ENCODE measurements at regions not wholly inside any gene's neighbourhood (a gene's known extent, or its start where the extent isn't known, plus 50 kb on each side); places are given as distances from the start of the nearest gene placed in this dataset.

DNA sequence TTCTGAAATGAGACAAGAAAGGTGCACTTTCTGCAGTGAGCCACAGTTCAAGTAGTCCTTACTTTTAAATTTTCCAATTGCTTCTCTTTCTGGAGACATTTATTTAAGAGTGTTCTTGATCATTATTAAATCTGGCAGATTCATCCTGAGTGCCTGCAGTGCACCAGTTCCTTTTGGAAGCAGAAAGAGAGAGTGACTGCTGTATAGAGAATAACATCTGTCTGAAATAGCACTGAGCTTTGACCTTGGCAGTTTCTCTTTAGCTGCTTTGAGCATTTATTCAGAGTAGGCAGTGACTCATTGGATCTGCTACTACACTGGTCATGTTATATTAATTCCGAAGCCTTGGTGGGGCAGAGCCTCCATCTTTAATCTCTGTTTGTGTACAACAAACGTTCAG, 1373.7 kb downstream of the PCDH9 start:
- DNase-seq (ENCODE audit: low spot score) = no peak
- no peaks in the 10 kb centered on the region for H3K9me3 ChIP-seq (ENCODE audit: control insufficient read depth in 4 of 4, low read length in 3 of 4)
- no peak overlapping the region for H3K27ac ChIP-seq (ENCODE audit: low read depth in 1 of 2, low read length in 2 of 2)
- TF ChIP-seq RAD21 (IDR thresholded peaks at IDR 0.05) (no peak), SP1 (IDR thresholded peaks at IDR 0.05) (no peak), RXRA (IDR thresholded peaks at IDR 0.05) (no peak), GABPA (IDR thresholded peaks at IDR 0.05 in 1 of 2, conservative IDR thresholded peaks at IDR 0.05 in 1 of 2) (no peak), FOXA1 (IDR thresholded peaks at IDR 0.05) (no peak), EGR1 (IDR thresholded peaks at IDR 0.05; ENCODE audit: low read depth in 2 of 2) (no peak), NR2F2 (IDR thresholded peaks at IDR 0.05) (no peak), FOXA2 (IDR thresholded peaks at IDR 0.05) (no peak)
- TF ChIP-seq, protein P1, sequence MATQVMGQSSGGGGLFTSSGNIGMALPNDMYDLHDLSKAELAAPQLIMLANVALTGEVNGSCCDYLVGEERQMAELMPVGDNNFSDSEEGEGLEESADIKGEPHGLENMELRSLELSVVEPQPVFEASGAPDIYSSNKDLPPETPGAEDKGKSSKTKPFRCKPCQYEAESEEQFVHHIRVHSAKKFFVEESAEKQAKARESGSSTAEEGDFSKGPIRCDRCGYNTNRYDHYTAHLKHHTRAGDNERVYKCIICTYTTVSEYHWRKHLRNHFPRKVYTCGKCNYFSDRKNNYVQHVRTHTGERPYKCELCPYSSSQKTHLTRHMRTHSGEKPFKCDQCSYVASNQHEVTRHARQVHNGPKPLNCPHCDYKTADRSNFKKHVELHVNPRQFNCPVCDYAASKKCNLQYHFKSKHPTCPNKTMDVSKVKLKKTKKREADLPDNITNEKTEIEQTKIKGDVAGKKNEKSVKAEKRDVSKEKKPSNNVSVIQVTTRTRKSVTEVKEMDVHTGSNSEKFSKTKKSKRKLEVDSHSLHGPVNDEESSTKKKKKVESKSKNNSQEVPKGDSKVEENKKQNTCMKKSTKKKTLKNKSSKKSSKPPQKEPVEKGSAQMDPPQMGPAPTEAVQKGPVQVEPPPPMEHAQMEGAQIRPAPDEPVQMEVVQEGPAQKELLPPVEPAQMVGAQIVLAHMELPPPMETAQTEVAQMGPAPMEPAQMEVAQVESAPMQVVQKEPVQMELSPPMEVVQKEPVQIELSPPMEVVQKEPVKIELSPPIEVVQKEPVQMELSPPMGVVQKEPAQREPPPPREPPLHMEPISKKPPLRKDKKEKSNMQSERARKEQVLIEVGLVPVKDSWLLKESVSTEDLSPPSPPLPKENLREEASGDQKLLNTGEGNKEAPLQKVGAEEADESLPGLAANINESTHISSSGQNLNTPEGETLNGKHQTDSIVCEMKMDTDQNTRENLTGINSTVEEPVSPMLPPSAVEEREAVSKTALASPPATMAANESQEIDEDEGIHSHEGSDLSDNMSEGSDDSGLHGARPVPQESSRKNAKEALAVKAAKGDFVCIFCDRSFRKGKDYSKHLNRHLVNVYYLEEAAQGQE (IDR thresholded peaks at IDR 0.05) = no peak
- TF ChIP-seq, protein P2, sequence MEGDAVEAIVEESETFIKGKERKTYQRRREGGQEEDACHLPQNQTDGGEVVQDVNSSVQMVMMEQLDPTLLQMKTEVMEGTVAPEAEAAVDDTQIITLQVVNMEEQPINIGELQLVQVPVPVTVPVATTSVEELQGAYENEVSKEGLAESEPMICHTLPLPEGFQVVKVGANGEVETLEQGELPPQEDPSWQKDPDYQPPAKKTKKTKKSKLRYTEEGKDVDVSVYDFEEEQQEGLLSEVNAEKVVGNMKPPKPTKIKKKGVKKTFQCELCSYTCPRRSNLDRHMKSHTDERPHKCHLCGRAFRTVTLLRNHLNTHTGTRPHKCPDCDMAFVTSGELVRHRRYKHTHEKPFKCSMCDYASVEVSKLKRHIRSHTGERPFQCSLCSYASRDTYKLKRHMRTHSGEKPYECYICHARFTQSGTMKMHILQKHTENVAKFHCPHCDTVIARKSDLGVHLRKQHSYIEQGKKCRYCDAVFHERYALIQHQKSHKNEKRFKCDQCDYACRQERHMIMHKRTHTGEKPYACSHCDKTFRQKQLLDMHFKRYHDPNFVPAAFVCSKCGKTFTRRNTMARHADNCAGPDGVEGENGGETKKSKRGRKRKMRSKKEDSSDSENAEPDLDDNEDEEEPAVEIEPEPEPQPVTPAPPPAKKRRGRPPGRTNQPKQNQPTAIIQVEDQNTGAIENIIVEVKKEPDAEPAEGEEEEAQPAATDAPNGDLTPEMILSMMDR (IDR thresholded peaks at IDR 0.05; ENCODE audit: low read depth, low read length, missing input control) = no peak
- TF ChIP-seq, protein P3, sequence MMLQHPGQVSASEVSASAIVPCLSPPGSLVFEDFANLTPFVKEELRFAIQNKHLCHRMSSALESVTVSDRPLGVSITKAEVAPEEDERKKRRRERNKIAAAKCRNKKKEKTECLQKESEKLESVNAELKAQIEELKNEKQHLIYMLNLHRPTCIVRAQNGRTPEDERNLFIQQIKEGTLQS (IDR thresholded peaks at IDR 0.05) = no peak
- TF ChIP-seq, protein P4, sequence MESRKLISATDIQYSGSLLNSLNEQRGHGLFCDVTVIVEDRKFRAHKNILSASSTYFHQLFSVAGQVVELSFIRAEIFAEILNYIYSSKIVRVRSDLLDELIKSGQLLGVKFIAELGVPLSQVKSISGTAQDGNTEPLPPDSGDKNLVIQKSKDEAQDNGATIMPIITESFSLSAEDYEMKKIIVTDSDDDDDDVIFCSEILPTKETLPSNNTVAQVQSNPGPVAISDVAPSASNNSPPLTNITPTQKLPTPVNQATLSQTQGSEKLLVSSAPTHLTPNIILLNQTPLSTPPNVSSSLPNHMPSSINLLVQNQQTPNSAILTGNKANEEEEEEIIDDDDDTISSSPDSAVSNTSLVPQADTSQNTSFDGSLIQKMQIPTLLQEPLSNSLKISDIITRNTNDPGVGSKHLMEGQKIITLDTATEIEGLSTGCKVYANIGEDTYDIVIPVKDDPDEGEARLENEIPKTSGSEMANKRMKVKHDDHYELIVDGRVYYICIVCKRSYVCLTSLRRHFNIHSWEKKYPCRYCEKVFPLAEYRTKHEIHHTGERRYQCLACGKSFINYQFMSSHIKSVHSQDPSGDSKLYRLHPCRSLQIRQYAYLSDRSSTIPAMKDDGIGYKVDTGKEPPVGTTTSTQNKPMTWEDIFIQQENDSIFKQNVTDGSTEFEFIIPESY (IDR thresholded peaks at IDR 0.05) = no peak
- no peaks in the 10 kb centered on the region for H3K4me1 ChIP-seq (ENCODE audit: control insufficient read depth in 4 of 4, insufficient read depth in 4 of 4, low read length in 3 of 4)
- 61% methylated on average over 2 of the region's 2 CpGs for WGBS
- no peaks in the 10 kb centered on the region for H3K36me3 ChIP-seq (ENCODE audit: control insufficient read depth in 4 of 4, insufficient read depth in 3 of 4, low read depth in 1 of 4, low read length in 3 of 4)
- no peak overlapping the region for H3K9ac ChIP-seq (ENCODE audit: low read depth in 1 of 2, low read length in 2 of 2)
- no peak overlapping the region for H3K4me3 ChIP-seq (ENCODE audit: low read depth in 1 of 3, low read length in 3 of 3)
- H3K27me3 ChIP-seq (ENCODE audit: control insufficient read depth in 4 of 4, insufficient read depth in 4 of 4, low read length in 3 of 4) = no peaks in the 10 kb centered on the region

DNA sequence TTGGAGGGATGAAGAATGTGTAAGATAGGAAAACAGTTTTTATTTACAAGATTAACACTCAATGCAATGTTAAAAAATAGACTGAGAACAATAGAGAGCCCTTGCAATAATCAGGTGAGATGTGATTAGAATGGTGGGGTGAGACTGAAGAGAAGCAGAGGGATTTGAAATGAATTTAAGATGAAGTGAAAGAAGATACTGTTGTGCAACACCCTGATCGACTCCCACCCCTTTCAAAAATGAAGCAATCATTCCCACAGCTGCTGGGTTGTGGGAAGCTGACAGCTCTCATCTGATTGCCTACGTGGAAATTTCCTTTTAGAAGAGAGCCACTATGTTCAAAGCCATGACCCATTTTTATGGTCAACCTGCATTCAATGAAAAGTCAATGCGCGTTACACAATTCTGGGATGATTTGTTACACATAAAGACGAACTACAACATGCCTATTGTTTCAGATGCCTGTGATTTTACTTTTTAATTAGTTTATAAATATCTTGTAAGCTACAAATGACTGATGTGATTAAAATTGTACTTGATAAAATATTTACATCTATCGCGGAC, 1374.8 kb downstream of the PCDH9 start:
- Histone ChIP-seq H3K4me3 (ENCODE audit: low read depth in 1 of 3, low read length in 3 of 3) (no peak overlapping the region), H3K36me3 (ENCODE audit: control insufficient read depth in 4 of 4, insufficient read depth in 3 of 4, low read depth in 1 of 4, low read length in 3 of 4) (no peaks in the 10 kb centered on the region), H3K9me3 (ENCODE audit: control insufficient read depth in 4 of 4, low read length in 3 of 4) (no peaks in the 10 kb centered on the region), H3K27me3 (ENCODE audit: control insufficient read depth in 4 of 4, insufficient read depth in 4 of 4, low read length in 3 of 4) (no peaks in the 10 kb centered on the region), H3K9ac (ENCODE audit: low read depth in 1 of 2, low read length in 2 of 2) (no peak overlapping the region), H3K27ac (ENCODE audit: low read depth in 1 of 2, low read length in 2 of 2) (no peak overlapping the region), H3K4me1 (ENCODE audit: control insufficient read depth in 4 of 4, insufficient read depth in 4 of 4, low read length in 3 of 4) (no peaks in the 10 kb centered on the region)
- no peak for DNase-seq (ENCODE audit: low spot score)
- 66% methylated on average over 7 of the region's 7 CpGs for WGBS
- no peak for TF ChIP-seq FOXA1 (IDR thresholded peaks at IDR 0.05)
- no peak for TF ChIP-seq GABPA (IDR thresholded peaks at IDR 0.05 in 1 of 2, conservative IDR thresholded peaks at IDR 0.05 in 1 of 2)
- no peak for TF ChIP-seq TAF1 (conservative IDR thresholded peaks at IDR 0.05)
- TF ChIP-seq, protein P2 (IDR thresholded peaks at IDR 0.05; ENCODE audit: low read depth, low read length, missing input control) = no peak
- TF ChIP-seq, protein P1 (IDR thresholded peaks at IDR 0.05) = no peak
- TF ChIP-seq, protein P5, sequence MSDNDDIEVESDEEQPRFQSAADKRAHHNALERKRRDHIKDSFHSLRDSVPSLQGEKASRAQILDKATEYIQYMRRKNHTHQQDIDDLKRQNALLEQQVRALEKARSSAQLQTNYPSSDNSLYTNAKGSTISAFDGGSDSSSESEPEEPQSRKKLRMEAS (IDR thresholded peaks at IDR 0.05) = no peak
- no peak for TF ChIP-seq NR2F2 (IDR thresholded peaks at IDR 0.05)
- no peak for TF ChIP-seq HNF4G (IDR thresholded peaks at IDR 0.05)
- TF ChIP-seq YY1 (IDR thresholded peaks at IDR 0.05) = no peak

Data from liver (tissue), 8 donors.